ENCODE measurements at regions not wholly inside any gene's neighbourhood (a gene's known extent, or its start where the extent isn't known, plus 50 kb on each side); places are given as distances from the start of the nearest gene placed in this dataset.

- FAIRE-seq: peak; percentile 66
- no peak for DNase-seq (ENCODE audit: insufficient read length, low spot score)
- TF ChIP-seq TAF1 (IDR thresholded peaks at IDR 0.05; ENCODE audit: low read depth, low read length): no peak
- no peak for TF ChIP-seq PAX5 (IDR thresholded peaks at IDR 0.05; ENCODE audit: insufficient read depth, low read length, severe bottlenecking)
- no peak for TF ChIP-seq POLR2A (IDR thresholded peaks at IDR 0.05; ENCODE audit: low read depth, low read length)
- TF ChIP-seq SPI1 (IDR thresholded peaks at IDR 0.05; ENCODE audit: low read depth, low read length): no peak
- no peak for TF ChIP-seq POLR2AphosphoS5 (IDR thresholded peaks at IDR 0.05; ENCODE audit: low read depth, low read length)
- no peak for TF ChIP-seq POU2F2 (IDR thresholded peaks at IDR 0.05; ENCODE audit: low read depth, low read length)
These were observed 61.3 kb upstream of the BACH1 start for GRCh38 chr21:29237110-29238052.

- FAIRE-seq (peak; percentile 64), DNase-seq (ENCODE audit: insufficient read length, low spot score) (no peak)
- no peak for TF ChIP-seq POLR2AphosphoS5 (IDR thresholded peaks at IDR 0.05; ENCODE audit: low read depth, low read length)
- no peak for TF ChIP-seq POU2F2 (IDR thresholded peaks at IDR 0.05; ENCODE audit: low read depth, low read length)
- no peak for TF ChIP-seq POLR2A (IDR thresholded peaks at IDR 0.05; ENCODE audit: low read depth, low read length)
- no peak for TF ChIP-seq TAF1 (IDR thresholded peaks at IDR 0.05; ENCODE audit: low read depth, low read length)
- TF ChIP-seq PAX5 (IDR thresholded peaks at IDR 0.05; ENCODE audit: insufficient read depth, low read length, severe bottlenecking): no peak
- no peak for TF ChIP-seq SPI1 (IDR thresholded peaks at IDR 0.05; ENCODE audit: low read depth, low read length)
These were observed 60.4 kb upstream of the BACH1 start for GRCh38 chr21:29238053-29238966.

- peak; percentile 60 for FAIRE-seq
These were observed 59.8 kb upstream of the BACH1 start for GRCh38 chr21:29238967-29239290.

GRCh38 chr21:29240136-29240535 lies 58.6 kb upstream of the BACH1 start:
- no peak for FAIRE-seq
- no peak for DNase-seq (ENCODE audit: insufficient read length, low spot score)
- no peak for TF ChIP-seq POLR2AphosphoS5 (IDR thresholded peaks at IDR 0.05; ENCODE audit: low read depth, low read length)
- TF ChIP-seq TAF1 (IDR thresholded peaks at IDR 0.05; ENCODE audit: low read depth, low read length): no peak
- TF ChIP-seq POLR2A (IDR thresholded peaks at IDR 0.05; ENCODE audit: low read depth, low read length): no peak

More at GRCh38 chr21:29238967-29239290, 59.8 kb upstream of the BACH1 start:
- no peak for DNase-seq (ENCODE audit: insufficient read length, low spot score)
- TF ChIP-seq PAX5 (IDR thresholded peaks at IDR 0.05; ENCODE audit: insufficient read depth, low read length, severe bottlenecking): no peak

GRCh38 chr21:29242201-29242600 lies 56.5 kb upstream of the BACH1 start:
- no peak for TF ChIP-seq POU2F2 (IDR thresholded peaks at IDR 0.05; ENCODE audit: low read depth, low read length)
- no peak for TF ChIP-seq POLR2AphosphoS5 (IDR thresholded peaks at IDR 0.05; ENCODE audit: low read depth, low read length)
- TF ChIP-seq PAX5 (IDR thresholded peaks at IDR 0.05; ENCODE audit: insufficient read depth, low read length, severe bottlenecking): no peak
- TF ChIP-seq TAF1 (IDR thresholded peaks at IDR 0.05; ENCODE audit: low read depth, low read length): no peak
- no peak for TF ChIP-seq POLR2A (IDR thresholded peaks at IDR 0.05; ENCODE audit: low read depth, low read length)
- TF ChIP-seq SPI1 (IDR thresholded peaks at IDR 0.05; ENCODE audit: low read depth, low read length): no peak
- DNase-seq (ENCODE audit: insufficient read length, low spot score): no peak
- FAIRE-seq: no peak

- no peak for FAIRE-seq
- no peak for TF ChIP-seq TAF1 (IDR thresholded peaks at IDR 0.05; ENCODE audit: low read depth, low read length)
- TF ChIP-seq POU2F2 (IDR thresholded peaks at IDR 0.05; ENCODE audit: low read depth, low read length): no peak
- no peak for TF ChIP-seq POLR2AphosphoS5 (IDR thresholded peaks at IDR 0.05; ENCODE audit: low read depth, low read length)
- TF ChIP-seq SPI1 (IDR thresholded peaks at IDR 0.05; ENCODE audit: low read depth, low read length): no peak
- TF ChIP-seq PAX5 (IDR thresholded peaks at IDR 0.05; ENCODE audit: insufficient read depth, low read length, severe bottlenecking): no peak
- TF ChIP-seq POLR2A (IDR thresholded peaks at IDR 0.05; ENCODE audit: low read depth, low read length): no peak
- DNase-seq (ENCODE audit: insufficient read length, low spot score): no peak
These were observed 55.5 kb upstream of the BACH1 start for GRCh38 chr21:29243188-29243587.

GRCh38 chr21:29245104-29245643 lies 53.5 kb upstream of the BACH1 start:
- FAIRE-seq: peak; percentile 74
- DNase-seq (ENCODE audit: insufficient read length, low spot score): no peak
- TF ChIP-seq POU2F2 (IDR thresholded peaks at IDR 0.05; ENCODE audit: low read depth, low read length) (peak; percentile 61), TAF1 (IDR thresholded peaks at IDR 0.05; ENCODE audit: low read depth, low read length) (no peak), PAX5 (IDR thresholded peaks at IDR 0.05; ENCODE audit: insufficient read depth, low read length, severe bottlenecking) (no peak)

GRCh38 chr21:29245863-29246262 lies 52.9 kb upstream of the BACH1 start:
- FAIRE-seq: no peak
- TF ChIP-seq PAX5 (IDR thresholded peaks at IDR 0.05; ENCODE audit: insufficient read depth, low read length, severe bottlenecking): no peak
- TF ChIP-seq TAF1 (IDR thresholded peaks at IDR 0.05; ENCODE audit: low read depth, low read length): no peak
- TF ChIP-seq POLR2AphosphoS5 (IDR thresholded peaks at IDR 0.05; ENCODE audit: low read depth, low read length): no peak
- no peak for TF ChIP-seq SPI1 (IDR thresholded peaks at IDR 0.05; ENCODE audit: low read depth, low read length)
- TF ChIP-seq POLR2A (IDR thresholded peaks at IDR 0.05; ENCODE audit: low read depth, low read length): no peak
- no peak for DNase-seq (ENCODE audit: insufficient read length, low spot score)

- TF ChIP-seq PAX5 (IDR thresholded peaks at IDR 0.05; ENCODE audit: insufficient read depth, low read length, severe bottlenecking): no peak
- no peak for TF ChIP-seq SPI1 (IDR thresholded peaks at IDR 0.05; ENCODE audit: low read depth, low read length)
- no peak for TF ChIP-seq POU2F2 (IDR thresholded peaks at IDR 0.05; ENCODE audit: low read depth, low read length)
- no peak for TF ChIP-seq POLR2A (IDR thresholded peaks at IDR 0.05; ENCODE audit: low read depth, low read length)
- no peak for TF ChIP-seq POLR2AphosphoS5 (IDR thresholded peaks at IDR 0.05; ENCODE audit: low read depth, low read length)
- no peak for TF ChIP-seq TAF1 (IDR thresholded peaks at IDR 0.05; ENCODE audit: low read depth, low read length)
- no peak for DNase-seq (ENCODE audit: insufficient read length, low spot score)
- no peak for FAIRE-seq
These were observed 52.1 kb upstream of the BACH1 start for GRCh38 chr21:29246614-29247013.

Measured in GM12891 (cell line).